ENCODE measurements at regions not wholly inside any gene's neighbourhood (a gene's known extent, or its start where the extent isn't known, plus 50 kb on each side); places are given as distances from the start of the nearest gene placed in this dataset.
A peak's percentile ranks its signal among the peaks of the same experiment; 100 is the strongest.

- Histone ChIP-seq H3K9ac (ENCODE audit: low read depth in 1 of 2, low read length in 2 of 2) (no peak overlapping the region), H3K27ac (ENCODE audit: low read depth in 2 of 2, low read length in 2 of 2) (peak overlapping the region; percentile 36 to 53), H3K36me3 (ENCODE audit: control insufficient read depth in 2 of 2, insufficient read depth in 2 of 2, low read length in 2 of 2) (no peaks in the 10 kb centered on the region), H3K4me1 (ENCODE audit: control insufficient read depth in 2 of 2, insufficient read depth in 2 of 2, low read length in 2 of 2) (no peaks in the 10 kb centered on the region), H3K27me3 (ENCODE audit: control insufficient read depth in 2 of 2, insufficient read depth in 2 of 2, low read length in 2 of 2) (no peaks in the 10 kb centered on the region), H3K9me3 (ENCODE audit: control insufficient read depth in 2 of 2, low read length in 2 of 2) (no peaks in the 10 kb centered on the region), H3K4me3 (ENCODE audit: low read length in 2 of 2) (no peak overlapping the region)
Measured at GRCh38 chr10:62582804-62583208, 208.6 kb downstream of the ZNF365 start.

GRCh38 chr10:62583876-62584615 lies 209.9 kb downstream of the ZNF365 start:
- H3K4me3 ChIP-seq (ENCODE audit: low read length in 2 of 2): no peak overlapping the region
- no peak overlapping the region for H3K9ac ChIP-seq (ENCODE audit: low read depth in 1 of 2, low read length in 2 of 2)
- no peaks in the 10 kb centered on the region for H3K9me3 ChIP-seq (ENCODE audit: control insufficient read depth in 2 of 2, low read length in 2 of 2)
- H3K4me1 ChIP-seq (ENCODE audit: control insufficient read depth in 2 of 2, insufficient read depth in 2 of 2, low read length in 2 of 2): no peaks in the 10 kb centered on the region
- H3K27ac ChIP-seq (ENCODE audit: low read depth in 2 of 2, low read length in 2 of 2): no peak overlapping the region
- H3K27me3 ChIP-seq (ENCODE audit: control insufficient read depth in 2 of 2, insufficient read depth in 2 of 2, low read length in 2 of 2): no peaks in the 10 kb centered on the region
- H3K36me3 ChIP-seq (ENCODE audit: control insufficient read depth in 2 of 2, insufficient read depth in 2 of 2, low read length in 2 of 2): no peaks in the 10 kb centered on the region

GRCh38 chr10:62584731-62585130 lies 210.6 kb downstream of the ZNF365 start:
- Histone ChIP-seq H3K4me3 (ENCODE audit: low read length in 2 of 2) (no peak overlapping the region), H3K9me3 (ENCODE audit: control insufficient read depth in 2 of 2, low read length in 2 of 2) (no peaks in the 10 kb centered on the region), H3K4me1 (ENCODE audit: control insufficient read depth in 2 of 2, insufficient read depth in 2 of 2, low read length in 2 of 2) (no peaks in the 10 kb centered on the region), H3K27me3 (ENCODE audit: control insufficient read depth in 2 of 2, insufficient read depth in 2 of 2, low read length in 2 of 2) (no peaks in the 10 kb centered on the region), H3K9ac (ENCODE audit: low read depth in 1 of 2, low read length in 2 of 2) (no peak overlapping the region), H3K27ac (ENCODE audit: low read depth in 2 of 2, low read length in 2 of 2) (peak overlapping the region in 1 of 2 donors; percentile 24), H3K36me3 (ENCODE audit: control insufficient read depth in 2 of 2, insufficient read depth in 2 of 2, low read length in 2 of 2) (no peaks in the 10 kb centered on the region)

- H3K4me1 ChIP-seq (ENCODE audit: control insufficient read depth in 2 of 2, insufficient read depth in 2 of 2, low read length in 2 of 2): no peaks in the 10 kb centered on the region
- no peaks in the 10 kb centered on the region for H3K27me3 ChIP-seq (ENCODE audit: control insufficient read depth in 2 of 2, insufficient read depth in 2 of 2, low read length in 2 of 2)
- no peaks in the 10 kb centered on the region for H3K36me3 ChIP-seq (ENCODE audit: control insufficient read depth in 2 of 2, insufficient read depth in 2 of 2, low read length in 2 of 2)
- H3K9ac ChIP-seq (ENCODE audit: low read depth in 1 of 2, low read length in 2 of 2): no peak overlapping the region
- no peak overlapping the region for H3K4me3 ChIP-seq (ENCODE audit: low read length in 2 of 2)
- peak overlapping the region in 1 of 2 donors; percentile 24 for H3K27ac ChIP-seq (ENCODE audit: low read depth in 2 of 2, low read length in 2 of 2)
- no peaks in the 10 kb centered on the region for H3K9me3 ChIP-seq (ENCODE audit: control insufficient read depth in 2 of 2, low read length in 2 of 2)
Measured at GRCh38 chr10:62585211-62585775, 211.1 kb downstream of the ZNF365 start.

GRCh38 chr10:62587011-62587410 lies 212.8 kb downstream of the ZNF365 start:
- no peak overlapping the region for H3K9ac ChIP-seq (ENCODE audit: low read depth in 1 of 2, low read length in 2 of 2)
- no peaks in the 10 kb centered on the region for H3K27me3 ChIP-seq (ENCODE audit: control insufficient read depth in 2 of 2, insufficient read depth in 2 of 2, low read length in 2 of 2)
- H3K27ac ChIP-seq (ENCODE audit: low read depth in 2 of 2, low read length in 2 of 2): no peak overlapping the region
- no peaks in the 10 kb centered on the region for H3K4me1 ChIP-seq (ENCODE audit: control insufficient read depth in 2 of 2, insufficient read depth in 2 of 2, low read length in 2 of 2)
- H3K36me3 ChIP-seq (ENCODE audit: control insufficient read depth in 2 of 2, insufficient read depth in 2 of 2, low read length in 2 of 2): no peaks in the 10 kb centered on the region
- H3K9me3 ChIP-seq (ENCODE audit: control insufficient read depth in 2 of 2, low read length in 2 of 2): no peaks in the 10 kb centered on the region
- no peak overlapping the region for H3K4me3 ChIP-seq (ENCODE audit: low read length in 2 of 2)

GRCh38 chr10:62588116-62588515 lies 213.9 kb downstream of the ZNF365 start:
- H3K9ac ChIP-seq (ENCODE audit: low read depth in 1 of 2, low read length in 2 of 2): no peak overlapping the region
- H3K4me3 ChIP-seq (ENCODE audit: low read length in 2 of 2): no peak overlapping the region
- H3K27me3 ChIP-seq (ENCODE audit: control insufficient read depth in 2 of 2, insufficient read depth in 2 of 2, low read length in 2 of 2): no peaks in the 10 kb centered on the region
- no peaks in the 10 kb centered on the region for H3K4me1 ChIP-seq (ENCODE audit: control insufficient read depth in 2 of 2, insufficient read depth in 2 of 2, low read length in 2 of 2)
- H3K27ac ChIP-seq (ENCODE audit: low read depth in 2 of 2, low read length in 2 of 2): no peak overlapping the region
- no peaks in the 10 kb centered on the region for H3K36me3 ChIP-seq (ENCODE audit: control insufficient read depth in 2 of 2, insufficient read depth in 2 of 2, low read length in 2 of 2)
- no peaks in the 10 kb centered on the region for H3K9me3 ChIP-seq (ENCODE audit: control insufficient read depth in 2 of 2, low read length in 2 of 2)

- Histone ChIP-seq H3K36me3 (ENCODE audit: control insufficient read depth in 2 of 2, insufficient read depth in 2 of 2, low read length in 2 of 2) (no peaks in the 10 kb centered on the region), H3K4me1 (ENCODE audit: control insufficient read depth in 2 of 2, insufficient read depth in 2 of 2, low read length in 2 of 2) (no peaks in the 10 kb centered on the region), H3K9me3 (ENCODE audit: control insufficient read depth in 2 of 2, low read length in 2 of 2) (no peaks in the 10 kb centered on the region), H3K9ac (ENCODE audit: low read depth in 1 of 2, low read length in 2 of 2) (no peak overlapping the region), H3K4me3 (ENCODE audit: low read length in 2 of 2) (no peak overlapping the region), H3K27me3 (ENCODE audit: control insufficient read depth in 2 of 2, insufficient read depth in 2 of 2, low read length in 2 of 2) (no peaks in the 10 kb centered on the region), H3K27ac (ENCODE audit: low read depth in 2 of 2, low read length in 2 of 2) (no peak overlapping the region)
Measured at GRCh38 chr10:62589689-62590088, 214.8 kb upstream of the ADO start.

GRCh38 chr10:62590306-62590705 lies 214.2 kb upstream of the ADO start:
- Histone ChIP-seq H3K27me3 (ENCODE audit: control insufficient read depth in 2 of 2, insufficient read depth in 2 of 2, low read length in 2 of 2) (no peaks in the 10 kb centered on the region), H3K9ac (ENCODE audit: low read depth in 1 of 2, low read length in 2 of 2) (no peak overlapping the region), H3K4me1 (ENCODE audit: control insufficient read depth in 2 of 2, insufficient read depth in 2 of 2, low read length in 2 of 2) (no peaks in the 10 kb centered on the region), H3K4me3 (ENCODE audit: low read length in 2 of 2) (no peak overlapping the region), H3K36me3 (ENCODE audit: control insufficient read depth in 2 of 2, insufficient read depth in 2 of 2, low read length in 2 of 2) (no peaks in the 10 kb centered on the region), H3K9me3 (ENCODE audit: control insufficient read depth in 2 of 2, low read length in 2 of 2) (no peaks in the 10 kb centered on the region), H3K27ac (ENCODE audit: low read depth in 2 of 2, low read length in 2 of 2) (no peak overlapping the region)

- no peak overlapping the region for H3K27ac ChIP-seq (ENCODE audit: low read depth in 2 of 2, low read length in 2 of 2)
- no peak overlapping the region for H3K9ac ChIP-seq (ENCODE audit: low read depth in 1 of 2, low read length in 2 of 2)
- H3K27me3 ChIP-seq (ENCODE audit: control insufficient read depth in 2 of 2, insufficient read depth in 2 of 2, low read length in 2 of 2): no peaks in the 10 kb centered on the region
- no peaks in the 10 kb centered on the region for H3K36me3 ChIP-seq (ENCODE audit: control insufficient read depth in 2 of 2, insufficient read depth in 2 of 2, low read length in 2 of 2)
- no peaks in the 10 kb centered on the region for H3K4me1 ChIP-seq (ENCODE audit: control insufficient read depth in 2 of 2, insufficient read depth in 2 of 2, low read length in 2 of 2)
- no peaks in the 10 kb centered on the region for H3K9me3 ChIP-seq (ENCODE audit: control insufficient read depth in 2 of 2, low read length in 2 of 2)
- H3K4me3 ChIP-seq (ENCODE audit: low read length in 2 of 2): no peak overlapping the region
Measured at GRCh38 chr10:62594093-62594520, 210.4 kb upstream of the ADO start.

- Histone ChIP-seq H3K27me3 (ENCODE audit: control insufficient read depth in 2 of 2, insufficient read depth in 2 of 2, low read length in 2 of 2) (no peaks in the 10 kb centered on the region), H3K27ac (ENCODE audit: low read depth in 2 of 2, low read length in 2 of 2) (no peak overlapping the region), H3K9ac (ENCODE audit: low read depth in 1 of 2, low read length in 2 of 2) (no peak overlapping the region), H3K4me1 (ENCODE audit: control insufficient read depth in 2 of 2, insufficient read depth in 2 of 2, low read length in 2 of 2) (no peaks in the 10 kb centered on the region), H3K4me3 (ENCODE audit: low read length in 2 of 2) (no peak overlapping the region), H3K36me3 (ENCODE audit: control insufficient read depth in 2 of 2, insufficient read depth in 2 of 2, low read length in 2 of 2) (no peaks in the 10 kb centered on the region), H3K9me3 (ENCODE audit: control insufficient read depth in 2 of 2, low read length in 2 of 2) (no peaks in the 10 kb centered on the region)
Measured at GRCh38 chr10:62597226-62597625, 207.3 kb upstream of the ADO start.

Measured in mucosa of rectum (tissue), 2 donors.